ENCODE measurements at regions not wholly inside any gene's neighbourhood (a gene's known extent, or its start where the extent isn't known, plus 50 kb on each side); places are given as distances from the start of the nearest gene placed in this dataset.

DNA sequence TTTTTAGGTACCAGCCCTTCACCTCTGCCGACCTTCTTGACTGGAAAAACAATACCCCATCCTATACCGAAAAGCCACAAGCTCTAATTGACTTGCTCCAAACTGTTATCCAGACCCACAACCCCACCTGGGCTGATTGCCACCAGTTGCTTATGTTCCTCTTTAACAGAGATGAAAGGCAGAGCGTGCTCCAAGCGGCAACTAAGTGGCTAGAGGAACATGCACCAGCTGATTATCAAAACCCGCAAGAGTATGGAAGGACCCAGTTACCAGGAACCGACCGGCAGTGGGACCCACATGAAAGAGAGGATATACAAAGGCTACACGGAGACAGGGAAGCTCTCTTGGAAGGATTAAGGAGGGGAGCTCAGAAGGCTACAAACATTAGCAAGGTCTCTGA is 86.1 kb upstream of the TANC1 start:
- TF ChIP-seq EZH2 (IDR thresholded peaks at IDR 0.05; ENCODE audit: low read depth, low read length, severe bottlenecking) = no peak
- TF ChIP-seq RAD21 (IDR thresholded peaks at IDR 0.05 in 1 of 2, conservative IDR thresholded peaks at IDR 0.05 in 1 of 2; ENCODE audit: low read depth in 2 of 2, low read length in 2 of 2) = no peak
- no peak for TF ChIP-seq EP300 (IDR thresholded peaks at IDR 0.05; ENCODE audit: borderline replicate concordance in 1 of 2, low read depth in 2 of 2, low read length in 2 of 2)
- TF ChIP-seq, protein P1, sequence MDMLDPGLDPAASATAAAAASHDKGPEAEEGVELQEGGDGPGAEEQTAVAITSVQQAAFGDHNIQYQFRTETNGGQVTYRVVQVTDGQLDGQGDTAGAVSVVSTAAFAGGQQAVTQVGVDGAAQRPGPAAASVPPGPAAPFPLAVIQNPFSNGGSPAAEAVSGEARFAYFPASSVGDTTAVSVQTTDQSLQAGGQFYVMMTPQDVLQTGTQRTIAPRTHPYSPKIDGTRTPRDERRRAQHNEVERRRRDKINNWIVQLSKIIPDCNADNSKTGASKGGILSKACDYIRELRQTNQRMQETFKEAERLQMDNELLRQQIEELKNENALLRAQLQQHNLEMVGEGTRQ (IDR thresholded peaks at IDR 0.05; ENCODE audit: low read length) = no peak
- no peak for TF ChIP-seq POLR2A (IDR thresholded peaks at IDR 0.05; ENCODE audit: control extremely low read depth in 1 of 2, low read depth in 2 of 2, low read length in 2 of 2)
- TF ChIP-seq POLR2AphosphoS5 (IDR thresholded peaks at IDR 0.05; ENCODE audit: low read depth, low read length) = no peak
- TF ChIP-seq, protein P2, sequence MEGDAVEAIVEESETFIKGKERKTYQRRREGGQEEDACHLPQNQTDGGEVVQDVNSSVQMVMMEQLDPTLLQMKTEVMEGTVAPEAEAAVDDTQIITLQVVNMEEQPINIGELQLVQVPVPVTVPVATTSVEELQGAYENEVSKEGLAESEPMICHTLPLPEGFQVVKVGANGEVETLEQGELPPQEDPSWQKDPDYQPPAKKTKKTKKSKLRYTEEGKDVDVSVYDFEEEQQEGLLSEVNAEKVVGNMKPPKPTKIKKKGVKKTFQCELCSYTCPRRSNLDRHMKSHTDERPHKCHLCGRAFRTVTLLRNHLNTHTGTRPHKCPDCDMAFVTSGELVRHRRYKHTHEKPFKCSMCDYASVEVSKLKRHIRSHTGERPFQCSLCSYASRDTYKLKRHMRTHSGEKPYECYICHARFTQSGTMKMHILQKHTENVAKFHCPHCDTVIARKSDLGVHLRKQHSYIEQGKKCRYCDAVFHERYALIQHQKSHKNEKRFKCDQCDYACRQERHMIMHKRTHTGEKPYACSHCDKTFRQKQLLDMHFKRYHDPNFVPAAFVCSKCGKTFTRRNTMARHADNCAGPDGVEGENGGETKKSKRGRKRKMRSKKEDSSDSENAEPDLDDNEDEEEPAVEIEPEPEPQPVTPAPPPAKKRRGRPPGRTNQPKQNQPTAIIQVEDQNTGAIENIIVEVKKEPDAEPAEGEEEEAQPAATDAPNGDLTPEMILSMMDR (IDR thresholded peaks at IDR 0.05; ENCODE audit: control extremely low read depth in 1 of 3, insufficient read depth in 1 of 3, low read depth in 1 of 3, low read length in 3 of 3) = no peak
- no peak for TF ChIP-seq TAF1 (IDR thresholded peaks at IDR 0.05; ENCODE audit: low read depth, low read length)
- no peak for TF ChIP-seq ZNF274 (IDR thresholded peaks at IDR 0.05; ENCODE audit: borderline replicate concordance, extremely low read depth, low read length)
- TF ChIP-seq EGR1 (IDR thresholded peaks at IDR 0.05; ENCODE audit: borderline replicate concordance, low read depth, low read length) = no peak
- no peak for TF ChIP-seq NANOG (IDR thresholded peaks at IDR 0.05; ENCODE audit: insufficient read depth, low read depth, low read length, poor library complexity, severe bottlenecking)
- no peak for TF ChIP-seq RXRA (IDR thresholded peaks at IDR 0.05; ENCODE audit: insufficient read depth, low read depth, low read length)
- no peak for TF ChIP-seq SIN3A (conservative IDR thresholded peaks at IDR 0.05 in 1 of 2, IDR thresholded peaks at IDR 0.05 in 1 of 2; ENCODE audit: low read depth in 1 of 2, low read length in 2 of 2)
